ENCODE measurements at regions not wholly inside any gene's neighbourhood (a gene's known extent, or its start where the extent isn't known, plus 50 kb on each side); places are given as distances from the start of the nearest gene placed in this dataset.

GRCh38 chr11:10358696-10359095 lies 53.8 kb downstream of the ADM start:
- DNase-seq (ENCODE audit: extremely low read depth, low read depth, low spot score) = no peak

- DNase-seq (ENCODE audit: extremely low read depth, low read depth, low spot score) = no peak
Measured at GRCh38 chr11:10359171-10359570, 54.3 kb downstream of the ADM start.

- no peak for DNase-seq (ENCODE audit: extremely low read depth, low read depth, low spot score)
Measured at GRCh38 chr11:10360835-10361234, 56.0 kb downstream of the ADM start.

GRCh38 chr11:10365045-10365444 lies 60.2 kb downstream of the ADM start:
- no peak for DNase-seq (ENCODE audit: extremely low read depth, low read depth, low spot score)

GRCh38 chr11:10366568-10367331 lies 61.9 kb downstream of the ADM start:
- peak; percentile 87 for DNase-seq (ENCODE audit: extremely low read depth, low read depth, low spot score)

- DNase-seq (ENCODE audit: extremely low read depth, low read depth, low spot score) = no peak
Measured at GRCh38 chr11:10371926-10372641, 67.2 kb downstream of the ADM start.

- DNase-seq (ENCODE audit: extremely low read depth, low read depth, low spot score) = no peak
Measured at GRCh38 chr11:10373340-10373739, 68.5 kb downstream of the ADM start.

GRCh38 chr11:10373929-10374328 lies 69.1 kb downstream of the ADM start:
- no peak for DNase-seq (ENCODE audit: extremely low read depth, low read depth, low spot score)

GRCh38 chr11:10374386-10374785 lies 69.5 kb downstream of the ADM start:
- no peak for DNase-seq (ENCODE audit: extremely low read depth, low read depth, low spot score)

- no peak for DNase-seq (ENCODE audit: extremely low read depth, low read depth, low spot score)
Measured at GRCh38 chr11:10375280-10375971, 70.6 kb downstream of the ADM start.

GRCh38 chr11:10376061-10376460 lies 71.2 kb downstream of the ADM start:
- DNase-seq (ENCODE audit: extremely low read depth, low read depth, low spot score) = no peak

- DNase-seq (ENCODE audit: extremely low read depth, low read depth, low spot score) = no peak
Measured at GRCh38 chr11:10377183-10377582, 72.3 kb downstream of the ADM start.

- DNase-seq (ENCODE audit: extremely low read depth, low read depth, low spot score) = no peak
Measured at GRCh38 chr11:10378362-10378761, 73.5 kb downstream of the ADM start.

GRCh38 chr11:10379022-10379421 lies 74.1 kb downstream of the ADM start:
- no peak for DNase-seq (ENCODE audit: extremely low read depth, low read depth, low spot score)

- DNase-seq (ENCODE audit: extremely low read depth, low read depth, low spot score) = no peak
Measured at GRCh38 chr11:10379426-10379825, 74.6 kb downstream of the ADM start.

- no peak for DNase-seq (ENCODE audit: extremely low read depth, low read depth, low spot score)
Measured at GRCh38 chr11:10379871-10380568, 75.0 kb upstream of the AMPD3 start.

GRCh38 chr11:10380921-10381320 lies 74.1 kb upstream of the AMPD3 start:
- DNase-seq (ENCODE audit: extremely low read depth, low read depth, low spot score) = no peak

GRCh38 chr11:10381736-10382135 lies 73.3 kb upstream of the AMPD3 start:
- no peak for DNase-seq (ENCODE audit: extremely low read depth, low read depth, low spot score)

GRCh38 chr11:10382518-10382917 lies 72.5 kb upstream of the AMPD3 start:
- no peak for DNase-seq (ENCODE audit: extremely low read depth, low read depth, low spot score)

- DNase-seq (ENCODE audit: extremely low read depth, low read depth, low spot score) = no peak
Measured at GRCh38 chr11:10385696-10386095, 69.4 kb upstream of the AMPD3 start.

GRCh38 chr11:10386361-10386760 lies 68.7 kb upstream of the AMPD3 start:
- DNase-seq (ENCODE audit: extremely low read depth, low read depth, low spot score) = no peak
